ENCODE measurements at regions not wholly inside any gene's neighbourhood (a gene's known extent, or its start where the extent isn't known, plus 50 kb on each side); places are given as distances from the start of the nearest gene placed in this dataset.

DNA sequence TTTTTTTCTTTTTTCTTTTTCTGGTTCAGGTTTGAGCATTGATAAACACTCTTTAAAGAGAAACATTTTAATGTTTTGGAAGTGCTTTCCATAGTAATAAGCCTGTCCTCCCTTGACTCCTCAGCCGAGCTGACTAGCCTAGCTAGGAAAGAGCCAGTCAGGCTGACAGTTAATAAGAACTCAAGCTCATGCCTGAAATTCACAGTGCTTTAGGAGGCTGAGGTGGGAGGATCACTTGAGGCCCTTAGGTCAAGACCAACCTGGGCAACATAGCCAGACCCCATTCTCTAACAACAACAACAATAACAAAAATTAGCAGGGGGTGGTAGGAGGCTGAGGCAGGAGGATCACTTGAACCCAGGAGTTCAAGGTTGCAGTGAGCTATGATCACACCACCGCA lies 53.4 kb upstream of the ZCCHC13 start:
- ChIA-PET RAD21 (ENCODE audit: low non-redundant PET in 1 of 2, low total read pairs in 2 of 2, uncharacterized antibody in 2 of 2, unreplicated experiment in 2 of 2) (no interaction called here), POLR2A (no interaction called here), CTCF (no interaction called here)
- DNase-seq (ENCODE audit: low read depth, low spot score), result no peak
- H2AFZ ChIP-seq (ENCODE audit: low read depth, low read length, poor library complexity, severe bottlenecking), result no peak overlapping the region
- H3K9me3 ChIP-seq (ENCODE audit: control insufficient read depth in 1 of 2, insufficient read depth in 1 of 2, low read depth in 1 of 2, low read length in 2 of 2), result no peaks in the 10 kb centered on the region
- H4K20me1 ChIP-seq (ENCODE audit: insufficient read depth), result no peaks in the 10 kb centered on the region
- H3K79me2 ChIP-seq (ENCODE audit: insufficient read depth, low read length), result peaks cover 15% of the 10 kb centered on the region
- no peaks in the 10 kb centered on the region for H3K27me3 ChIP-seq (ENCODE audit: insufficient read depth, low read length)
- peak overlapping the region; percentile 47 for H3K27ac ChIP-seq (ENCODE audit: low read depth, low read length)
- H3K9ac ChIP-seq (ENCODE audit: low read length), result no peak overlapping the region
- H3K4me2 ChIP-seq (ENCODE audit: low read length), result no peak overlapping the region
- TF ChIP-seq JUND (IDR thresholded peaks at IDR 0.05) (no peak), YY1 (IDR thresholded peaks at IDR 0.05; ENCODE audit: extremely low read depth, insufficient replicate concordance, low read depth, low read length) (no peak), REST (IDR thresholded peaks at IDR 0.05; ENCODE audit: low read depth) (no peak), SIN3A (IDR thresholded peaks at IDR 0.05; ENCODE audit: low read depth) (no peak)
- BruUV-seq (replicated peaks), result no TSS peak
- no peaks in the 10 kb centered on the region for H3K36me3 ChIP-seq (ENCODE audit: control insufficient read depth in 1 of 2, insufficient read depth in 2 of 2, low read length in 2 of 2)
- intact Hi-C loops (cut with micrococcal nuclease), result no loop called here
- peaks cover 28 to 54% of the 10 kb centered on the region in 2 experiments for H3K4me1 ChIP-seq (ENCODE audit: control insufficient read depth in 1 of 2, insufficient read depth in 2 of 2, low read length in 2 of 2)
- no peak overlapping the region for H3K4me3 ChIP-seq (replicated peaks in 1 of 2; ENCODE audit: low read depth in 1 of 2, low read length in 2 of 2)
- no peaks in the 10 kb centered on the region for H3K9me2 ChIP-seq (ENCODE audit: insufficient read depth)
- no peak for ATAC-seq

- ChIA-PET POLR2A (no interaction called here), RAD21 (ENCODE audit: low non-redundant PET in 1 of 2, low total read pairs in 2 of 2, uncharacterized antibody in 2 of 2, unreplicated experiment in 2 of 2) (no interaction called here), CTCF (interaction anchor here (1.2 kb wide), 1 partner anchor 133 kb away, joined by 3 read pairs; no protein-coding TSS in a partner anchor)
- ATAC-seq, result no peak
- Histone ChIP-seq H3K36me3 (ENCODE audit: control insufficient read depth in 1 of 2, insufficient read depth in 2 of 2, low read length in 2 of 2) (no peaks in the 10 kb centered on the region), H3K4me1 (ENCODE audit: control insufficient read depth in 1 of 2, insufficient read depth in 2 of 2, low read length in 2 of 2) (peaks cover 28 to 54% of the 10 kb centered on the region in 2 experiments), H3K4me2 (ENCODE audit: low read length) (no peak overlapping the region), H3K4me3 (replicated peaks in 1 of 2; ENCODE audit: low read depth in 1 of 2, low read length in 2 of 2) (no peak overlapping the region), H3K9ac (ENCODE audit: low read length) (no peak overlapping the region), H3K9me2 (ENCODE audit: insufficient read depth) (no peaks in the 10 kb centered on the region), H2AFZ (ENCODE audit: low read depth, low read length, poor library complexity, severe bottlenecking) (no peak overlapping the region), H3K27me3 (ENCODE audit: insufficient read depth, low read length) (no peaks in the 10 kb centered on the region), H3K9me3 (ENCODE audit: control insufficient read depth in 1 of 2, insufficient read depth in 1 of 2, low read depth in 1 of 2, low read length in 2 of 2) (no peaks in the 10 kb centered on the region), H4K20me1 (ENCODE audit: insufficient read depth) (no peaks in the 10 kb centered on the region), H3K27ac (ENCODE audit: low read depth, low read length) (no peak overlapping the region; the same call in 1 of the 2 replicates), H3K79me2 (ENCODE audit: insufficient read depth, low read length) (peaks cover 15% of the 10 kb centered on the region)
- no peak for DNase-seq (ENCODE audit: low read depth, low spot score)
- TF ChIP-seq EGR1 (IDR thresholded peaks at IDR 0.05; ENCODE audit: low read depth), result no peak
- no peak for TF ChIP-seq RAD21 (IDR thresholded peaks at IDR 0.05; ENCODE audit: low read depth)
- intact Hi-C loops (cut with micrococcal nuclease), result loop anchor here (5.0 to 10.0 kb wide), 2 partner anchors 42 to 95 kb away; no protein-coding TSS in a partner anchor
- no TSS peak for BruUV-seq (replicated peaks)
Observed at GRCh38 chrX:74249963-74250362, 54.0 kb upstream of the ZCCHC13 start.
